Heart left ventricle (tissue), 16 donors: ENCODE measurements at regions not wholly inside any gene's neighbourhood (a gene's known extent, or its start where the extent isn't known, plus 50 kb on each side); places are given as distances from the start of the nearest gene placed in this dataset.
A peak's percentile ranks its signal among the peaks of the same experiment; 100 is the strongest.

Experiments used
- ATAC-seq, 4 donors: fragments of 200-7000 bp; cut with Tn5 transposase; one replicate each; pipeline ENCODE4 v1.9.1; 2020 to 2022; ENCODE audit warnings: moderate library complexity in 4 of 4, mild to moderate bottlenecking in 3 of 4, moderate number of reproducible peaks in 1 of 4
- DNase-seq, 5 donors: peaks; one replicate each; pipeline ENCODE4 v3.0.0-alpha.2; 2020
- H3K27ac ChIP-seq, 12 donors: fragments of 200-600 bp; sonication (generic) in 4 of 12; one replicate each; pipeline versions ENCODE4 v1.5.0 to v1.8.0; 2016 to 2022; ENCODE audit warnings: mild to moderate bottlenecking in 2 of 12
- H3K27me3 ChIP-seq, 9 donors: fragments of 200-600 bp; sonication (generic) in 2 of 9; one replicate each; pipeline versions ENCODE4 v1.5.1 to v1.8.0; 2016 to 2022; ENCODE audit warnings: mild to moderate bottlenecking in 3 of 9
- H3K36me3 ChIP-seq, 9 donors: fragments of 200-600 bp; sonication (generic) in 2 of 9; one replicate each; pipeline versions ENCODE4 v1.5.0 to v1.8.0; 2018 to 2022; ENCODE audit warnings: mild to moderate bottlenecking in 2 of 9
- H3K4me1 ChIP-seq, 12 donors: fragments of 200-600 bp; sonication (generic) in 4 of 12; one replicate each; pipeline versions ENCODE4 v1.5.0 to v1.8.0; 2016 to 2022; ENCODE audit warnings: mild to moderate bottlenecking in 3 of 12
- H3K4me3 ChIP-seq, 12 donors: fragments of 200-600 bp; sonication (generic) in 4 of 12; one replicate each; pipeline versions ENCODE4 v1.5.0 to v1.8.0; 2017 to 2022; ENCODE audit warnings: mild to moderate bottlenecking in 9 of 12, moderate library complexity in 4 of 12
- H3K9me3 ChIP-seq, 12 donors: fragments of 200-600 bp; sonication (generic) in 4 of 12; one replicate each; pipeline versions ENCODE4 v1.5.0 to v1.8.0; 2016 to 2022; ENCODE audit warnings: mild to moderate bottlenecking in 1 of 12
- POLR2A ChIP-seq, 2 donors: fragments of 450-650 bp; IDR thresholded peaks; one replicate each; pipeline ENCODE4 v1.6.1; 2017; ENCODE audit warnings: antibody characterized with exemption in 2 of 2, mild to moderate bottlenecking in 2 of 2, moderate library complexity in 2 of 2
- WGBS, 4 donors: extraction: QIAGEN DNeasy Blood & Tissue Kit in 2 of 4; methylation state at CpG; one replicate each; pipeline versions ENCODE4 v1.1.5 to v1.1.7; 2013 to 2018; 5-methylcytosine and 5-hydroxymethylcytosine counted together
- intact Hi-C, 10 donors: fragments of 100-400 bp; cut with DNase I; formaldehyde crosslinking; loops; one replicate each; pipeline versions ENCODE4 v1.11.1 to v1.14.2; 2022
- TF ChIP-seq, protein P1 (sequence below), 12 donors: fragments of 200-600 bp; sonication (generic) in 4 of 12; IDR thresholded peaks; one replicate each; pipeline versions ENCODE4 v1.5.0 to v1.8.0; 2018 to 2022; ENCODE audit warnings: antibody characterized with exemption in 12 of 12, mild to moderate bottlenecking in 5 of 12
- donor health status: ischemic (EF 13 %, LVEDD 7.1; RV severe dilation, severe dysfunction).
- donor health status: healthy with polysubstance abuse.
- donor health status: DM: no; HTN: yes; CAD: no.
- donor health status: DM: no; HTN: no; CAD: no.
- donor health status: ischemic (EF 25% LVEDD 6.9; RV normal size, moderate dysfunction).
- donor health status: ischemic (EF 25% LVEDD 5.7; RV mildly dilated, moderate dysfunction).
- donor health status: healthy.
- donor health status: DM: yes; HTN: yes; CAD: no.
- donor health status: ischemic (EF 35%, LVEDD 5.7; RV mildly dilated, moderate dysfunction).
- donor health status: nonischemic (EF 11% LVEDD 7.7; RV severe dilation, severe dysfunction).
- donor health status: DM: yes; HTN: yes; CAD: no.
- donor health status: PGD.
- donor health status: ischemic (EF 29% LVEDD 5.4; RV normal size, mild dysfunction).
- donor health status: nonischemic (EF 23%, LVEDD 6.1; RV moderate dilation, normal function).

- ATAC-seq (no peak), DNase-seq (no peak)
- intact Hi-C loops, result no loop called here
- H3K27ac ChIP-seq, result no peak overlapping the region
- no peak overlapping the region for H3K4me3 ChIP-seq
- TF ChIP-seq, protein P1, sequence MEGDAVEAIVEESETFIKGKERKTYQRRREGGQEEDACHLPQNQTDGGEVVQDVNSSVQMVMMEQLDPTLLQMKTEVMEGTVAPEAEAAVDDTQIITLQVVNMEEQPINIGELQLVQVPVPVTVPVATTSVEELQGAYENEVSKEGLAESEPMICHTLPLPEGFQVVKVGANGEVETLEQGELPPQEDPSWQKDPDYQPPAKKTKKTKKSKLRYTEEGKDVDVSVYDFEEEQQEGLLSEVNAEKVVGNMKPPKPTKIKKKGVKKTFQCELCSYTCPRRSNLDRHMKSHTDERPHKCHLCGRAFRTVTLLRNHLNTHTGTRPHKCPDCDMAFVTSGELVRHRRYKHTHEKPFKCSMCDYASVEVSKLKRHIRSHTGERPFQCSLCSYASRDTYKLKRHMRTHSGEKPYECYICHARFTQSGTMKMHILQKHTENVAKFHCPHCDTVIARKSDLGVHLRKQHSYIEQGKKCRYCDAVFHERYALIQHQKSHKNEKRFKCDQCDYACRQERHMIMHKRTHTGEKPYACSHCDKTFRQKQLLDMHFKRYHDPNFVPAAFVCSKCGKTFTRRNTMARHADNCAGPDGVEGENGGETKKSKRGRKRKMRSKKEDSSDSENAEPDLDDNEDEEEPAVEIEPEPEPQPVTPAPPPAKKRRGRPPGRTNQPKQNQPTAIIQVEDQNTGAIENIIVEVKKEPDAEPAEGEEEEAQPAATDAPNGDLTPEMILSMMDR (IDR thresholded peaks at IDR 0.05), result no peak
- TF ChIP-seq POLR2A (IDR thresholded peaks at IDR 0.05), result no peak
- no peaks in the 10 kb centered on the region for H3K36me3 ChIP-seq
- 86 to 89% (median 88%) methylated on average over 3 of the region's 3 CpGs for whole genome bisulfite sequencing, 4 donors
- H3K4me1 ChIP-seq, result no peaks in the 10 kb centered on the region
- no peaks in the 10 kb centered on the region for H3K27me3 ChIP-seq
- no peaks in the 10 kb centered on the region for H3K9me3 ChIP-seq
Observed at GRCh38 chr4:131084997-131085396, 1989.0 kb downstream of the C4orf33 start.

GRCh38 chr4:131091896-131092295 is 1995.9 kb downstream of the C4orf33 start:
- no peaks in the 10 kb centered on the region for H3K9me3 ChIP-seq

DNA sequence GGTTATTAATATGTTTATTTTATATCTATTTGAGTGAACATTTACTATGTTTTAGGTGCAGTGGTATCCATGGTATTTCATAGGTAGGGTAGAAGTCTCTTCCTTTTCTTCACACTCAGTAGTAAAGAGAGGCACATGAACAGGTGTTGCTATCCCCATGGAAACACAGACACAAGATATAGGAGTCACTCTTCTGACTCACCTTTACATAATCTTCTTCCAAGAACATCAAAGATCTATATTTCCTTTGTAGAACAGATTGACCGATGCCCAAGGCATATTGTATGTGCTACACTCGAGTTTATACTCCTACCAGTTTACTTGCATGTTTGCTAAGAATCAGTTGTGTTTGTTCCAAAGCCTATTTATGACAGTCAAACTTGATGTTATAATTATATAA is 1997.4 kb downstream of the C4orf33 start:
- 74 to 83% (median 77%) methylated on average over 2 of the region's 2 CpGs for WGBS, 4 donors
- H3K36me3 ChIP-seq, result no peaks in the 10 kb centered on the region
- no peaks in the 10 kb centered on the region for H3K4me1 ChIP-seq
- TF ChIP-seq, protein P1 (IDR thresholded peaks at IDR 0.05), result no peak
- no peak for TF ChIP-seq POLR2A (IDR thresholded peaks at IDR 0.05)
- H3K27me3 ChIP-seq, result no peaks in the 10 kb centered on the region
- no peak overlapping the region for H3K27ac ChIP-seq
- ATAC-seq, result no peak
- DNase-seq, result no peak
- no peaks in the 10 kb centered on the region for H3K9me3 ChIP-seq
- H3K4me3 ChIP-seq, result no peak overlapping the region
- intact Hi-C loops, result no loop called here

More at GRCh38 chr4:131091896-131092295, 1995.9 kb downstream of the C4orf33 start:
- no peak for ATAC-seq
- Histone ChIP-seq H3K36me3 (no peaks in the 10 kb centered on the region), H3K27me3 (no peaks in the 10 kb centered on the region), H3K4me3 (no peak overlapping the region), H3K27ac (no peak overlapping the region), H3K4me1 (no peaks in the 10 kb centered on the region)
- DNase-seq, result no peak
- TF ChIP-seq, protein P1 (IDR thresholded peaks at IDR 0.05), result peak in 2 of 12 donors; percentile 20 to 21
- no peak for TF ChIP-seq POLR2A (IDR thresholded peaks at IDR 0.05)
- intact Hi-C loops, result no loop called here

GRCh38 chr4:131098976-131099375 is 2003.0 kb downstream of the C4orf33 start:
- ATAC-seq, result no peak
- peaks cover 0 to 6% (median 0%) of the 10 kb centered on the region in 12 donors for H3K9me3 ChIP-seq
- H3K36me3 ChIP-seq, result no peaks in the 10 kb centered on the region
- H3K27ac ChIP-seq, result no peak overlapping the region
- 82 to 95% (median 89%) methylated on average over 4 to 5 of the region's 5 CpGs for WGBS, 4 donors
- no peaks in the 10 kb centered on the region for H3K4me1 ChIP-seq
- peak in 1 of 5 donors; percentile 18 for DNase-seq
- H3K4me3 ChIP-seq, result no peak overlapping the region
- H3K27me3 ChIP-seq, result no peaks in the 10 kb centered on the region
- no peak for TF ChIP-seq POLR2A (IDR thresholded peaks at IDR 0.05)
- TF ChIP-seq, protein P1 (IDR thresholded peaks at IDR 0.05), result no peak
- intact Hi-C loops, result no loop called here
